GM12892 (cell line): ENCODE measurements at regions not wholly inside any gene's neighbourhood (a gene's known extent, or its start where the extent isn't known, plus 50 kb on each side); places are given as distances from the start of the nearest gene placed in this dataset.

Experiments used
- POLR2A ChIP-seq: IDR thresholded peaks from 2 replicates; pipeline ENCODE4 v1.6.1; 2011; ENCODE audit warnings: low read depth, low read length, control low read depth
- POLR2AphosphoS5 ChIP-seq: IDR thresholded peaks from 2 replicates; pipeline ENCODE4 v1.6.1; 2011; ENCODE audit warnings: low read depth, low read length, control low read depth
- TAF1 ChIP-seq: IDR thresholded peaks from 2 replicates; pipeline ENCODE4 v1.6.1; 2011; ENCODE audit warnings: low read depth, mild to moderate bottlenecking, control low read depth, low read length, borderline replicate concordance

DNA sequence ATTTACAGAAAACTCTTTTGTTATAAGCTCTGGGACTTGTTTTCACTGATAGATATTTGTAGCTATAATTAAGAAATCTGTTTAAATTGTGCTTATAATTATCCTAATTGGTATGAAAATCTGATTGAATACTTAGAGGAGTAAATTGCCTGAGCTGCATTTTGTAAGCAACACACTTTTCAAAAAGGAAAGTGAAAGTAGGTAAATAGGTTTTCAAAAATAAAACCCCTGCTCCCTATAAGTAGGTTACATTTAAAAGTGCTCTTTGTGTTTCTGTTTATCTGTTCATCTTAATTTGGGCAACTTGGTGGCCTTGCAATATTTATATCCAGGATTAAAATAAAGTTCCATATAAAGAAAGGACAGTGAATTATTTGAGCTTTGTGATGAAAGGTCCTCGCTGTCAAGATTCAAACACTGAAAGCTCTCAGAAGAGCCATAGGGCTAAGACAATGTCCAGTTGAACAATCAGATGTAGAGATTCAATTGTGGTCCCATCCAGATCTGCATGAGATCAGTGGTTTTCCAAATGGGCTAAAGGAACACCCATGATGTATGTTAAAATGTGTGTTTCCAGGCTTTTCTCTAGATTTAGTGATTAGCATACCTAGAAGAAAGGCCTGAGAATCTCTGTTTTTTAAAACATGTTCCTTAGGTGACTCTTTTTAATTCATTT, 371.6 kb downstream of the RPRM start:
- TF ChIP-seq POLR2AphosphoS5: no peak
- no peak for TF ChIP-seq POLR2A
- no peak for TF ChIP-seq TAF1
